ENCODE measurements at regions not wholly inside any gene's neighbourhood (a gene's known extent, or its start where the extent isn't known, plus 50 kb on each side); places are given as distances from the start of the nearest gene placed in this dataset.

DNA sequence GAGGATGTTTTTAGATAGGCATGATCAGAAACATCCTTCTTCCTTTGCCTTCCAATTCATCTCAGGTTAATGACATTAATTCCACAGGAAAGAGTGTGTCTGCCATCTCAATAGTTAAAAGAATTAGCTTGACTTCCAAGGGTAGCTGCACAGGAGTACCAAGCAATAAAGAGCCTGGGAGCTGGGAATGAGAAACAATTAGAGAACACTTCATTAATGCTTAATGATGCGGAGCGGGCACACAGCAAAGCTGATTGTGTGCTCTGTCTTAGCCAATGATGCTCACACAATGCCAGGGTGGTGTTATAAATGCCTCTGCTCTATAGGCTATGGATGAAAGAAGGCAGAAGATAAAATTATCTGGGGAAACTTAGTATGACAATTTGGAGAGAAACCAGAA is 1052.5 kb upstream of the LCORL start:
- H3K27ac ChIP-seq, result no peak overlapping the region
- H3K4me3 ChIP-seq, result no peak overlapping the region
- H3K9me3 ChIP-seq, result no peaks in the 10 kb centered on the region
- H3K4me1 ChIP-seq (ENCODE audit: control insufficient read depth in 1 of 2, low read depth in 2 of 2), result no peaks in the 10 kb centered on the region
- H3K36me3 ChIP-seq, result no peaks in the 10 kb centered on the region
- ATAC-seq (ENCODE audit: insufficient number of reproducible peaks, low FRiP score, low read depth), result no peak
- TF ChIP-seq, protein P1, sequence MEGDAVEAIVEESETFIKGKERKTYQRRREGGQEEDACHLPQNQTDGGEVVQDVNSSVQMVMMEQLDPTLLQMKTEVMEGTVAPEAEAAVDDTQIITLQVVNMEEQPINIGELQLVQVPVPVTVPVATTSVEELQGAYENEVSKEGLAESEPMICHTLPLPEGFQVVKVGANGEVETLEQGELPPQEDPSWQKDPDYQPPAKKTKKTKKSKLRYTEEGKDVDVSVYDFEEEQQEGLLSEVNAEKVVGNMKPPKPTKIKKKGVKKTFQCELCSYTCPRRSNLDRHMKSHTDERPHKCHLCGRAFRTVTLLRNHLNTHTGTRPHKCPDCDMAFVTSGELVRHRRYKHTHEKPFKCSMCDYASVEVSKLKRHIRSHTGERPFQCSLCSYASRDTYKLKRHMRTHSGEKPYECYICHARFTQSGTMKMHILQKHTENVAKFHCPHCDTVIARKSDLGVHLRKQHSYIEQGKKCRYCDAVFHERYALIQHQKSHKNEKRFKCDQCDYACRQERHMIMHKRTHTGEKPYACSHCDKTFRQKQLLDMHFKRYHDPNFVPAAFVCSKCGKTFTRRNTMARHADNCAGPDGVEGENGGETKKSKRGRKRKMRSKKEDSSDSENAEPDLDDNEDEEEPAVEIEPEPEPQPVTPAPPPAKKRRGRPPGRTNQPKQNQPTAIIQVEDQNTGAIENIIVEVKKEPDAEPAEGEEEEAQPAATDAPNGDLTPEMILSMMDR (IDR thresholded peaks at IDR 0.05), result no peak
- H3K27me3 ChIP-seq (replicated peaks; ENCODE audit: insufficient read depth), result no peaks in the 10 kb centered on the region
- DNase-seq (ENCODE audit: low spot score), result no peak

DNA sequence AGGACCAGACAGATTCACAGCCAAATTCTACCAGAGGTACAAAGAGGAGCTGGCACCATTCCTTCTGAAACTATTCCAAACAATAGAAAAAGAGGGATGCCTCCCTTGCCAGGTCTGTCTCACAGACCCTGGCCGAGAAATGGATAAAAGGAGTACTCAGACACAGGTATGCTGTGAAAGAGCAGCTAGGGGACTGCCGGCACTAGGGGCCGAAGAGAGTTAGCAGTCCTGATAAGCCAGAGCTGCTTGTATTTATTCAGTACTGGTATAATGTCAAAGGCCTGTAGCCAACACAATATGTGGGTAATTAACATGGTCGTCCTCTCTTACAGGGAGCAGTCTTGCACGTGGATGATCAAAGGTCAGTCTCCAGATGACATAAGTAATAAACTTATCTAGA is 1042.1 kb upstream of the LCORL start:
- ATAC-seq (ENCODE audit: insufficient number of reproducible peaks, low FRiP score, low read depth) (no peak), DNase-seq (ENCODE audit: low spot score) (no peak)
- Histone ChIP-seq H3K4me1 (ENCODE audit: control insufficient read depth in 1 of 2, low read depth in 2 of 2) (no peaks in the 10 kb centered on the region), H3K27ac (no peak overlapping the region), H3K4me3 (no peak overlapping the region), H3K9me3 (no peaks in the 10 kb centered on the region), H3K36me3 (no peaks in the 10 kb centered on the region), H3K27me3 (replicated peaks; ENCODE audit: insufficient read depth) (no peaks in the 10 kb centered on the region)
- TF ChIP-seq, protein P1 (IDR thresholded peaks at IDR 0.05), result no peak

DNA sequence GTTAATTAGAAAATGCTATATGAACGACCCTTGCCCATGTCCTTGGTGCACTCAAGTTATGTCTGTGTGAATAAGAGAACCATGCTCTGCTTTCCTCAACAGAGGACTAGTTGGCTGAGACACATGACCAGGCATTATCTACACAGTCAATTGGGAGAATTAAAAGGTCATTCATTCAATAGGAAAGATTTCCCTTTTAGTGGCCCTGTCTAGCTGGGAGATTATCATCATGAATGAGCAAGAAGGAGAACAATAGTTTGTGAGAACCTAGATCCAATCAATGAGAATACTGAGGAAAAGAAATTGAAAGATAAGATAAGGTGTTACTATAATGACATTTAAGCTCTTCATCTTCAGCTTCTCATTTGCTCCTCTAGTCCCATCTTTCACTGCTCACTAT is 1033.4 kb upstream of the LCORL start:
- DNase-seq (ENCODE audit: low spot score) (no peak), ATAC-seq (ENCODE audit: insufficient number of reproducible peaks, low FRiP score, low read depth) (no peak)
- no peaks in the 10 kb centered on the region for H3K4me1 ChIP-seq (ENCODE audit: control insufficient read depth in 1 of 2, low read depth in 2 of 2)
- H3K36me3 ChIP-seq, result no peaks in the 10 kb centered on the region
- TF ChIP-seq, protein P1 (IDR thresholded peaks at IDR 0.05), result no peak
- H3K4me3 ChIP-seq, result no peak overlapping the region
- H3K27me3 ChIP-seq (replicated peaks; ENCODE audit: insufficient read depth), result no peaks in the 10 kb centered on the region
- H3K9me3 ChIP-seq, result no peaks in the 10 kb centered on the region
- no peak overlapping the region for H3K27ac ChIP-seq

DNA sequence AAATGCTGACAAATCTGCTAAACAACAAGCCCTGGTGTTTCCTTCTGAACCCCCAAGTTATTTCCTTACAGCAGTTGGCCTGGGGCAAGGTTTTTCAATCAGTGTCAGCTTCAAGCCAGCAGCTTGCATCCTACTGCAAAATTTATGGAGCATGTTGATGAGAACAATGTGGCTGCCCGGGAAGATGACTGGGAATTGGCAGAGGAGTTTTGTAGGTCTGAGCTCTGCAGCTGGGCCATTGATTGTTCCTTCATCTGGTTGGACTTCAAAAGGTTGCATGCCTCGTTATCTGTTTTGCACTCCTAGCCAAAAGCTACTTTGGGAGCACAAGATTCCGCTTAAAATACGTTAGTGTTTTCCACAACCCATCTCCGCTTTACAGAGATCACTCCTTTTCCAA is 1030.3 kb upstream of the LCORL start:
- ATAC-seq (ENCODE audit: insufficient number of reproducible peaks, low FRiP score, low read depth) (no peak), DNase-seq (ENCODE audit: low spot score) (no peak)
- Histone ChIP-seq H3K4me1 (ENCODE audit: control insufficient read depth in 1 of 2, low read depth in 2 of 2) (no peaks in the 10 kb centered on the region), H3K36me3 (no peaks in the 10 kb centered on the region), H3K27me3 (replicated peaks; ENCODE audit: insufficient read depth) (no peaks in the 10 kb centered on the region), H3K4me3 (no peak overlapping the region), H3K9me3 (no peaks in the 10 kb centered on the region), H3K27ac (no peak overlapping the region)
- TF ChIP-seq, protein P1 (IDR thresholded peaks at IDR 0.05), result no peak

DNA sequence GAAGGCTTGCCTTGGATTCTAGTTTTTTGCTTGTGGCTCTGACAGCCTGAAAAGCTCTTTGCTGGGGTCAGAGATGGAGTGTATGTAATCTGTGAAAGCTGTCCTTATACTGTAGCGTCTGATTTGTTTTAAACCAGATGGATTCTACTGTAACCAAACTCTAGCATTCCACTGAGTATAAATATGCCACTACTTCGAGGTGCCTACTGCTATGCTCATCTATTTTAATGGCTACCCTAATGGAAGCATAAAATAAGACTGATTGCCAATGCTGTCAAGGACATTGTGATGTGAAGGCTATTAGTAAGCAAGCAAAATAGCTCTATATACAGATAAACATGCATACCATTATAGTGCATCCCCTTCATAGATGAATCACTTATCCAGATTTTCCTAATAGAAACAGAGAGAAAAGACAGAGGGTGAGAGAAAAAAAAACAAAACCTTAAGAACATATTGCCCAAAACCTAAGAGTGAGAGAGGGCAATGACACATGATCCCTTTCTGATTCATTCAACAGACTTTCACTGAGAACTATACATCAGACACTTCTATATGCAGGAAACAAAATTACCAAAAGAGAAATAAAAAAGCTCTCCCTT is 1025.8 kb upstream of the LCORL start:
- no peak for DNase-seq (ENCODE audit: low spot score)
- Histone ChIP-seq H3K27me3 (replicated peaks; ENCODE audit: insufficient read depth) (no peaks in the 10 kb centered on the region), H3K4me3 (no peak overlapping the region), H3K36me3 (no peaks in the 10 kb centered on the region), H3K27ac (no peak overlapping the region), H3K4me1 (ENCODE audit: control insufficient read depth in 1 of 2, low read depth in 2 of 2) (no peaks in the 10 kb centered on the region), H3K9me3 (no peaks in the 10 kb centered on the region)
- no peak for ATAC-seq (ENCODE audit: insufficient number of reproducible peaks, low FRiP score, low read depth)
- TF ChIP-seq, protein P1 (IDR thresholded peaks at IDR 0.05), result no peak
